Natural killer cell (primary cell): ENCODE measurements at regions not wholly inside any gene's neighbourhood (a gene's known extent, or its start where the extent isn't known, plus 50 kb on each side); places are given as distances from the start of the nearest gene placed in this dataset.

Source experiments
- ATAC-seq, 3 donors: fragments of 150-1000 bp in 2 of 3; fragments of 200-7000 bp in 1 of 3; cut with Tn5 transposase; 1 replicate in 1 of 3; 2 replicates in 2 of 3; pipeline ENCODE4 v1.10.0; 2021; ENCODE audit warnings: mild to moderate bottlenecking in 2 of 3, moderate library complexity in 2 of 3
- DNase-seq, 2 donors: peaks; one replicate each; pipeline versions ENCODE4 v3.0.0 to v3.0.0-alpha.2; 2013 to 2021; ENCODE audit warnings: mixed read lengths in 1 of 2
- H3K27ac ChIP-seq: one replicate; pipeline ENCODE4 v1.5.1; 2013; ENCODE audit warnings: mild to moderate bottlenecking, low read length
- H3K27me3 ChIP-seq: one replicate; pipeline ENCODE4 v1.6.1; 2013; ENCODE audit warnings: low read length; ENCODE audit not compliant: control insufficient read depth, insufficient read depth
- H3K36me3 ChIP-seq: one replicate; pipeline ENCODE4 v1.6.1; 2013; ENCODE audit warnings: low read length; ENCODE audit not compliant: control insufficient read depth, insufficient read depth
- H3K4me1 ChIP-seq: one replicate; pipeline ENCODE4 v1.6.1; 2013; ENCODE audit warnings: low read length; ENCODE audit not compliant: control insufficient read depth, insufficient read depth
- H3K4me3 ChIP-seq: one replicate; pipeline ENCODE4 v1.5.1; 2013; ENCODE audit warnings: low read length
- H3K9me3 ChIP-seq: one replicate; pipeline ENCODE4 v1.6.1; 2013; ENCODE audit warnings: low read length; ENCODE audit not compliant: control insufficient read depth, insufficient read depth
- H3K27ac Mint-ChIP-seq, 2 donors: one replicate each; pipeline ENCODE4 v1.8.0; 2022; ENCODE audit warnings: mild to moderate bottlenecking in 2 of 2, mixed read lengths in 2 of 2, moderate library complexity in 1 of 2
- H3K27me3 Mint-ChIP-seq, 2 donors: one replicate each; pipeline ENCODE4 v1.8.0; 2022; ENCODE audit warnings: low read depth in 2 of 2, mixed read lengths in 2 of 2
- H3K36me3 Mint-ChIP-seq: one replicate; pipeline ENCODE4 v1.8.0; 2022; ENCODE audit warnings: mixed read lengths
- H3K4me1 Mint-ChIP-seq, 2 donors: one replicate each; pipeline ENCODE4 v1.8.0; 2022; ENCODE audit warnings: mixed read lengths in 2 of 2
- H3K4me3 Mint-ChIP-seq: one replicate; pipeline ENCODE4 v1.8.0; 2022; ENCODE audit warnings: mild to moderate bottlenecking, moderate library complexity, mixed read lengths
- H3K9me3 Mint-ChIP-seq, 2 donors: one replicate each; pipeline ENCODE4 v1.8.0; 2022; ENCODE audit warnings: mixed read lengths in 2 of 2
- CTCF ChIP-seq: fragments of 200-600 bp; IDR thresholded peaks from one replicate; pipeline ENCODE4 v1.8.0; 2022; ENCODE audit warnings: antibody characterized with exemption
- WGBS: methylation state at CpG from one replicate; pipeline ENCODE4 v1.1.7; 2013; ENCODE audit warnings: missing lambda C conversion rate; ENCODE audit not compliant: insufficient coverage; 5-methylcytosine and 5-hydroxymethylcytosine counted together
- intact Hi-C: fragments of 100-400 bp; cut with micrococcal nuclease; formaldehyde crosslinking; loops from one replicate; pipeline ENCODE4 v1.14.2; 2022

GRCh38 chr1:116308276-116308675 is 64.8 kb upstream of the ATP1A1 start:
- no peaks in the 10 kb centered on the region for H3K36me3 ChIP-seq
- intact Hi-C loops, result no loop called here
- no peaks in the 10 kb centered on the region for H3K27me3 Mint-ChIP-seq

GRCh38 chr1:116309090-116309870 is 63.8 kb upstream of the ATP1A1 start:
- 91% methylated on average over 7 of the region's 7 CpGs for WGBS
- Mint-ChIP-seq H3K36me3 (no peaks in the 10 kb centered on the region), H3K27me3 (no peaks in the 10 kb centered on the region), H3K27ac (no peak overlapping the region), H3K4me3 (no peak overlapping the region), H3K9me3 (no peaks in the 10 kb centered on the region), H3K4me1 (peaks cover 0 to 4% of the 10 kb centered on the region in 2 donors)
- H3K27me3 ChIP-seq, result no peaks in the 10 kb centered on the region
- H3K4me1 ChIP-seq, result no peaks in the 10 kb centered on the region
- TF ChIP-seq CTCF, result no peak
- H3K9me3 ChIP-seq, result no peaks in the 10 kb centered on the region
- ATAC-seq (no peak), DNase-seq (no peak)
- intact Hi-C loops, result no loop called here
- H3K36me3 ChIP-seq, result no peaks in the 10 kb centered on the region
- H3K27ac ChIP-seq, result no peak overlapping the region
- no peak overlapping the region for H3K4me3 ChIP-seq

More at GRCh38 chr1:116308276-116308675, 64.8 kb upstream of the ATP1A1 start:
- Mint-ChIP-seq H3K4me3 (no peak overlapping the region), H3K27ac (no peak overlapping the region), H3K36me3 (no peaks in the 10 kb centered on the region), H3K9me3 (no peaks in the 10 kb centered on the region), H3K4me1 (peaks cover 0 to 4% of the 10 kb centered on the region in 2 donors)
- Histone ChIP-seq H3K27me3 (no peaks in the 10 kb centered on the region), H3K4me3 (no peak overlapping the region), H3K27ac (no peak overlapping the region), H3K4me1 (no peaks in the 10 kb centered on the region), H3K9me3 (no peaks in the 10 kb centered on the region)
- ATAC-seq, result no peak
- DNase-seq, result no peak
- no peak for TF ChIP-seq CTCF

GRCh38 chr1:116310180-116310579 is 62.9 kb upstream of the ATP1A1 start:
- Mint-ChIP-seq H3K4me1 (peaks cover 0 to 4% of the 10 kb centered on the region in 2 donors), H3K27me3 (no peaks in the 10 kb centered on the region), H3K36me3 (no peaks in the 10 kb centered on the region), H3K4me3 (no peak overlapping the region), H3K27ac (no peak overlapping the region), H3K9me3 (no peaks in the 10 kb centered on the region)
- Histone ChIP-seq H3K4me1 (no peaks in the 10 kb centered on the region), H3K27me3 (no peaks in the 10 kb centered on the region), H3K4me3 (no peak overlapping the region), H3K27ac (no peak overlapping the region), H3K36me3 (no peaks in the 10 kb centered on the region), H3K9me3 (no peaks in the 10 kb centered on the region)
- intact Hi-C loops, result no loop called here
- DNase-seq, result no peak
- 75% methylated on average over 4 of the region's 4 CpGs for WGBS
- ATAC-seq, result no peak
- TF ChIP-seq CTCF, result no peak

GRCh38 chr1:116311193-116311592 is 61.9 kb upstream of the ATP1A1 start:
- TF ChIP-seq CTCF, result no peak
- DNase-seq, result no peak
- Mint-ChIP-seq H3K9me3 (no peaks in the 10 kb centered on the region), H3K27me3 (no peaks in the 10 kb centered on the region), H3K36me3 (no peaks in the 10 kb centered on the region), H3K4me1 (peaks cover 0 to 4% of the 10 kb centered on the region in 2 donors), H3K27ac (no peak overlapping the region), H3K4me3 (no peak overlapping the region)
- no peak for ATAC-seq
- Histone ChIP-seq H3K36me3 (no peaks in the 10 kb centered on the region), H3K9me3 (no peaks in the 10 kb centered on the region), H3K27ac (no peak overlapping the region), H3K27me3 (no peaks in the 10 kb centered on the region), H3K4me1 (no peaks in the 10 kb centered on the region), H3K4me3 (no peak overlapping the region)
- intact Hi-C loops, result no loop called here
- 75% methylated on average over 9 of the region's 9 CpGs for WGBS
